ENCODE measurements at regions not wholly inside any gene's neighbourhood (a gene's known extent, or its start where the extent isn't known, plus 50 kb on each side); places are given as distances from the start of the nearest gene placed in this dataset.

DNA sequence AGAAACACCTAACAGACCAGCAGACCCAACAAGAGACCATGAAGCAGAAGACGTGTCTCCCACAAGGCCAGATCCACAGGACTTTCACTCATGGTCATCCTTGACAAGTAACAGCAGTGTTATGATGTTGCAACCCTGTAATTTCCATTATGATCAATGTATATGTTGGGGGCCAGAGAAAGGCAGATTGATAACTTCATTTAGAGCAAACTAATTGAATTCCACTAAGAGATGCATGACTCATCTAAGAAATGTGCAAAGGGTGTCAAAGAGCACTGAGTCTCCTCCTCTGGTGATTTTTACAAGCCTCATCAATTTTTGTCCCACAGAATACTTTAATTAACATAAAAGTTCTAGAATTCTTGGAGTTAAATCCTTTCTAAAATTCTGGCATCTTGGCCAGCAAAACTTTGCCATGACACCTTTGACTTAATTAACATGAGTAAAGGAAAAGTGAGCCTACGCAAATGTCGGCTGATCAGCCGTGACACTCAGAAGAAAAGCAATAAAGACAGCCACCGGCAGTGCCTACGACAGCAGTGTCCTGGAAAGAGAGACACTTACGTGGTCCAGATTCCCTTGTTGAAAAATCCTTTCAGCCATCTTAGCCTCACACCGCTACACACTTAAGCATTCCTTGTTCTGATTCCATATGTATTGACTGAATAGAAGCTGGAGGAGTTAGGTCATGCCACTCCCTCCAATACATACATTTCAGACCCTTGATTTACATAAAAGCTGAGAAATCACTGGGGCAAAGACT is 370.2 kb upstream of the CCDC196 start:
- no peaks in the 10 kb centered on the region for H3K9me3 ChIP-seq (ENCODE audit: low read depth, low read length, poor library complexity, severe bottlenecking)
- intact Hi-C loops (cut with micrococcal nuclease; ENCODE audit: unreplicated experiment) = no loop called here
- POLR2A ChIA-PET (ENCODE audit: low non-redundant PET) = no interaction called here
- no peak overlapping the region for H3K4me3 ChIP-seq (ENCODE audit: low read depth, low read length, poor library complexity, severe bottlenecking)
- CTCF ChIA-PET = no interaction called here
- H3K4me1 ChIP-seq (ENCODE audit: insufficient read depth, low read length, poor library complexity, severe bottlenecking) = no peaks in the 10 kb centered on the region
- H3K36me3 ChIP-seq (ENCODE audit: insufficient read depth, low read length, poor library complexity, severe bottlenecking) = no peaks in the 10 kb centered on the region
- H3K27ac ChIP-seq (ENCODE audit: low read depth, low read length, poor library complexity, severe bottlenecking) = no peak overlapping the region
- H3K27me3 ChIP-seq (replicated peaks; ENCODE audit: insufficient read depth, low read depth, low read length, poor library complexity) = no peaks in the 10 kb centered on the region
- no peak for TF ChIP-seq EZH2 (IDR thresholded peaks at IDR 0.05; ENCODE audit: borderline replicate concordance, low read depth, low read length, poor library complexity, severe bottlenecking)
- TF ChIP-seq, protein P1, sequence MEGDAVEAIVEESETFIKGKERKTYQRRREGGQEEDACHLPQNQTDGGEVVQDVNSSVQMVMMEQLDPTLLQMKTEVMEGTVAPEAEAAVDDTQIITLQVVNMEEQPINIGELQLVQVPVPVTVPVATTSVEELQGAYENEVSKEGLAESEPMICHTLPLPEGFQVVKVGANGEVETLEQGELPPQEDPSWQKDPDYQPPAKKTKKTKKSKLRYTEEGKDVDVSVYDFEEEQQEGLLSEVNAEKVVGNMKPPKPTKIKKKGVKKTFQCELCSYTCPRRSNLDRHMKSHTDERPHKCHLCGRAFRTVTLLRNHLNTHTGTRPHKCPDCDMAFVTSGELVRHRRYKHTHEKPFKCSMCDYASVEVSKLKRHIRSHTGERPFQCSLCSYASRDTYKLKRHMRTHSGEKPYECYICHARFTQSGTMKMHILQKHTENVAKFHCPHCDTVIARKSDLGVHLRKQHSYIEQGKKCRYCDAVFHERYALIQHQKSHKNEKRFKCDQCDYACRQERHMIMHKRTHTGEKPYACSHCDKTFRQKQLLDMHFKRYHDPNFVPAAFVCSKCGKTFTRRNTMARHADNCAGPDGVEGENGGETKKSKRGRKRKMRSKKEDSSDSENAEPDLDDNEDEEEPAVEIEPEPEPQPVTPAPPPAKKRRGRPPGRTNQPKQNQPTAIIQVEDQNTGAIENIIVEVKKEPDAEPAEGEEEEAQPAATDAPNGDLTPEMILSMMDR (conservative IDR thresholded peaks at IDR 0.05; ENCODE audit: low read depth, low read length) = no peak
- BruUV-seq (replicated peaks) = no TSS peak
- no peak for DNase-seq (ENCODE audit: low spot score)

DNA sequence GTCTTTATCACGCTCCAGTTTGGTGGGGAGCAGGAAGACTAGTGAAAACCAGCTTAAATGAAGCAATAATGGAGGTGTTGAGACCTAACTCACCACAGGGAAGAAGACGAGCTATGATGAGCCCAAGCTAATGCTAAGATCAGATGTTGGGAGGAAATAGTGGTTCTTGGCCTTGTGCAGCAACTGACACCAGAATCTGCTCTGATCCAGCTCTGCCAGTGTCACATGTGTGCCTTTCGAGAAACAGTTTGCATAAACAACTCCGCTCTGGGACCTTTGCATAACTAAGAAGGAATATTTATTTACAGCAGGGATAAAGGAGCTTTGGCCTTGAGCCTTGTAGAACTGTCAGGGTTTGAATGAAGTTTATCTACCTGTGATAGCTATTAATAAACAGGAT is 369.4 kb upstream of the CCDC196 start:
- CTCF ChIA-PET = no interaction called here
- POLR2A ChIA-PET (ENCODE audit: low non-redundant PET) = no interaction called here
- TF ChIP-seq, protein P1 (conservative IDR thresholded peaks at IDR 0.05; ENCODE audit: low read depth, low read length) = no peak
- TF ChIP-seq EZH2 (IDR thresholded peaks at IDR 0.05; ENCODE audit: borderline replicate concordance, low read depth, low read length, poor library complexity, severe bottlenecking) = no peak

DNA sequence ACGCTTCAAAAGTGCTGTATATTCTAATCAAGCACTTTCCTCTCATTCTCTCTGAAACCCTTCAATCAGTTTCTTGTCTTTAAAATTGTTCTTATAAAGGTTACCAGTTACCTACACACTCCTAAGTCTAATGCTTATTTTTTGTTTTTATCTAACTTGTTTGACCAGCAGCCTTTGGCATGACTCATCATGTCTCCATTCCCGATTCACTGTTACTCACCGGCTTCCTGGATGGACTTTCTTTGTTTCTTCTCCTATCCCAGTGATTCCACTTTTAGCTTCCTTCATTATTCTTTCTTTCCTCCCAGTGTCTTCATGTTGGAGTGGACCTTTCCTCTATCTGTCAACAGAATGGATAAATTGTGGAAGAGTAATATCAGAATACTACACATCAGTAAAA is 368.6 kb upstream of the CCDC196 start:
- ChIA-PET POLR2A (ENCODE audit: low non-redundant PET) (no interaction called here), CTCF (no interaction called here)
- intact Hi-C loops (cut with micrococcal nuclease; ENCODE audit: unreplicated experiment) = no loop called here
- no peak overlapping the region for H3K27ac ChIP-seq (ENCODE audit: low read depth, low read length, poor library complexity, severe bottlenecking)
- TF ChIP-seq, protein P1 (conservative IDR thresholded peaks at IDR 0.05; ENCODE audit: low read depth, low read length) = no peak
- no peak for TF ChIP-seq EZH2 (IDR thresholded peaks at IDR 0.05; ENCODE audit: borderline replicate concordance, low read depth, low read length, poor library complexity, severe bottlenecking)
- no peaks in the 10 kb centered on the region for H3K36me3 ChIP-seq (ENCODE audit: insufficient read depth, low read length, poor library complexity, severe bottlenecking)
- no peak overlapping the region for H3K4me3 ChIP-seq (ENCODE audit: low read depth, low read length, poor library complexity, severe bottlenecking)
- H3K27me3 ChIP-seq (replicated peaks; ENCODE audit: insufficient read depth, low read depth, low read length, poor library complexity) = no peaks in the 10 kb centered on the region
- no TSS peak for BruUV-seq (replicated peaks)
- DNase-seq (ENCODE audit: low spot score) = no peak
- no peaks in the 10 kb centered on the region for H3K9me3 ChIP-seq (ENCODE audit: low read depth, low read length, poor library complexity, severe bottlenecking)
- H3K4me1 ChIP-seq (ENCODE audit: insufficient read depth, low read length, poor library complexity, severe bottlenecking) = no peaks in the 10 kb centered on the region

More for the DNA sequence above, 369.4 kb upstream of the CCDC196 start:
- no TSS peak for BruUV-seq (replicated peaks)
- no peaks in the 10 kb centered on the region for H3K36me3 ChIP-seq (ENCODE audit: insufficient read depth, low read length, poor library complexity, severe bottlenecking)
- DNase-seq (ENCODE audit: low spot score) = no peak
- no peaks in the 10 kb centered on the region for H3K4me1 ChIP-seq (ENCODE audit: insufficient read depth, low read length, poor library complexity, severe bottlenecking)
- no peaks in the 10 kb centered on the region for H3K27me3 ChIP-seq (replicated peaks; ENCODE audit: insufficient read depth, low read depth, low read length, poor library complexity)
- intact Hi-C loops (cut with micrococcal nuclease; ENCODE audit: unreplicated experiment) = no loop called here
- H3K4me3 ChIP-seq (ENCODE audit: low read depth, low read length, poor library complexity, severe bottlenecking) = no peak overlapping the region
- no peaks in the 10 kb centered on the region for H3K9me3 ChIP-seq (ENCODE audit: low read depth, low read length, poor library complexity, severe bottlenecking)
- H3K27ac ChIP-seq (ENCODE audit: low read depth, low read length, poor library complexity, severe bottlenecking) = no peak overlapping the region
